Kidney (tissue), 13 donors: ENCODE measurements at regions not wholly inside any gene's neighbourhood (a gene's known extent, or its start where the extent isn't known, plus 50 kb on each side); places are given as distances from the start of the nearest gene placed in this dataset.
A peak's percentile ranks its signal among the peaks of the same experiment; 100 is the strongest.
"Not testable (repeated sequence)": the region's sequence is repeated elsewhere in the genome, so short reads cannot be mapped to it uniquely, and the experiment has no call there.

Experiments used
- DNase-seq, 5 donors: peaks; one replicate each; pipeline ENCODE4 v3.0.0-alpha.2; 2013 to 2020
- FAIRE-seq: peaks from 2 replicates; lab custom pipeline; 2012; peaks lifted over from hg19 to GRCh38; lab: Jason Lieb, UNC
- H3K27ac ChIP-seq, 2 donors: one replicate each; pipeline ENCODE4 v1.7.0; 2013; ENCODE audit warnings: low read depth in 2 of 2, low read length in 2 of 2, inconsistent platforms in 1 of 2
- H3K27me3 ChIP-seq: one replicate; pipeline ENCODE4 v1.7.1; 2013; ENCODE audit warnings: low read length, inconsistent platforms; ENCODE audit not compliant: control insufficient read depth, insufficient read depth
- H3K36me3 ChIP-seq, 3 donors: one replicate each; pipeline versions ENCODE4 v1.7.0 to v1.7.1; 2013; ENCODE audit warnings: low read length in 3 of 3, control low read depth in 1 of 3, inconsistent platforms in 1 of 3; ENCODE audit not compliant: insufficient read depth in 3 of 3, control insufficient read depth in 2 of 3
- H3K4me1 ChIP-seq, 3 donors: one replicate each; pipeline versions ENCODE4 v1.7.0 to v1.7.1; 2013; ENCODE audit warnings: low read length in 3 of 3, inconsistent platforms in 1 of 3, low read depth in 1 of 3; ENCODE audit not compliant: control insufficient read depth in 2 of 3, insufficient read depth in 2 of 3
- H3K4me3 ChIP-seq, 3 donors: one replicate each; pipeline versions ENCODE4 v1.7.0 to v1.8.1; 2013; ENCODE audit warnings: low read length in 3 of 3, control low read depth in 1 of 3, inconsistent platforms in 1 of 3
- H3K9ac ChIP-seq, 3 donors: one replicate each; pipeline versions ENCODE4 v1.7.0 to v1.7.1; 2013; ENCODE audit warnings: low read length in 3 of 3, control low read depth in 1 of 3, inconsistent platforms in 1 of 3
- H3K9me3 ChIP-seq, 3 donors: one replicate each; pipeline versions ENCODE4 v1.7.0 to v1.7.1; 2013; ENCODE audit warnings: low read length in 3 of 3, control low read depth in 1 of 3, inconsistent platforms in 1 of 3; ENCODE audit not compliant: control insufficient read depth in 2 of 3, insufficient read depth in 1 of 3
- CTCF ChIP-seq: IDR thresholded peaks from 3 replicates; pipeline ENCODE4 v1.5.1; 2012; ENCODE audit warnings: mild to moderate bottlenecking, moderate library complexity, borderline replicate concordance; ENCODE audit not compliant: insufficient read depth; ENCODE audit errors: extremely low read depth
- intact Hi-C: fragments of 100-400 bp; cut with DNase I; formaldehyde crosslinking; loops from one replicate; pipeline ENCODE4 v1.11.1; 2022
- donor health status: control.
- donor health status: control.
- donor health status: control.
- donor health status: control.
- donor health status: control.
- donor health status: DM: yes; HTN: yes; CAD: no.
- donor health status: Normal renal cell carcinoma (clear cell type).

DNA sequence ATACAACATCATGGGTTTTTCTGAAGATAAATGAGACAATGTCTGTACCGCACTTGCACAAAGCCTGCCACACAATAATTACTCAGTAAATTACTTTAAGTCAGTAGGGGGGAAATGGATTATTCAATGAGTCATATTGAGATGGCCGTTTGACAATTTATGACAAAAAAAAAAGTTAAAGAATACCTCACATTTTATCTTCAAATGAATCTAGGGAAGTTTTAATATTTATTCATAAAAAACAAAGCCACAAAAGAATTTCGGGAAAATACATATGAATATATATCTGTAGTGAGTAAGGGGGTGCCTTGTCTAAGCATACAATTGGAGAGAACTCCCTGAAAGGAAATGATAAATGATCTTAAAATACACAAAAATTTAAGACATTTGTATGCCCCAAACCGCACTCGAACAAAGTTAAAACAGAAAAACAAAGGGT lies 197.0 kb upstream of the SLC7A11 start:
- TF ChIP-seq CTCF, result no peak
- H3K9ac ChIP-seq, result no peak overlapping the region
- FAIRE-seq, result no peak

GRCh38 chr4:138438608-138439007 lies 196.5 kb upstream of the SLC7A11 start:
- Histone ChIP-seq H3K4me1 (no peaks in the 10 kb centered on the region), H3K27ac (no peak overlapping the region), H3K36me3 (no peaks in the 10 kb centered on the region), H3K27me3 (no peaks in the 10 kb centered on the region), H3K9me3 (peaks cover 0 to 2% (median 0%) of the 10 kb centered on the region in 3 donors), H3K4me3 (no peak overlapping the region), H3K9ac (no peak overlapping the region)
- intact Hi-C loops, result no loop called here
- DNase-seq (peak in 2 of 5 donors; percentile 8 to 30), FAIRE-seq (no peak)
- no peak for TF ChIP-seq CTCF

More for the DNA sequence above, 197.0 kb upstream of the SLC7A11 start:
- DNase-seq, result no peak
- no peak overlapping the region for H3K27ac ChIP-seq
- H3K4me3 ChIP-seq, result no peak overlapping the region
- H3K36me3 ChIP-seq, result no peaks in the 10 kb centered on the region
- H3K9me3 ChIP-seq, result peaks cover 0 to 4% (median 2%) of the 10 kb centered on the region in 3 donors
- intact Hi-C loops, result no loop called here
- no peaks in the 10 kb centered on the region for H3K27me3 ChIP-seq
- no peaks in the 10 kb centered on the region for H3K4me1 ChIP-seq

DNA sequence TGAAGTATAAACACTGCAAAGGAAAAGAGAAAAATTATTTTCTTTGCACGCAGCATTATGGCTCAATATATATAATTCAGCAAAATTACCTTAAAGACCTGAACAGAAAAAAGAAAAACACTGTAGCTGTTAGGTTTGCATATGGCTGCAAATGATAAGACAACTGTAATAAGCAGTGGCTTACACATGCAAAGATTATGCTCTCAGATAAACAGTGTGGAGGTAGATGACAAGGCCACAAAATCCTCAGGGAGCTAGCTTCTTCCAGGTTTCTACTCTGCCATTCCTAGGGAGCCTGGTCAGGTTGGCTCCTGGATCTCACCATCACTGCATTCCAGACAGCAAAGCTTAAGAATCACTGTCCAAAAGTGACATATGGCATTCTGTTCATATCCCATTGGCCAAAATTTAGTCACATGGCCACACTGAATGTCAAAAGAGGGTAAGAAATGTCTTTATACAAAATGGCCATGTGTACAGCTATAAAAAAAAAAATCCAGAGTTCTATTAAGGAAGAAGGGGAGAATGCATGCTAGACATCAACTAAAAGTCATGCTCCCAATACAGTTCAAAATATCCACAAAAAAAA lies 195.2 kb upstream of the SLC7A11 start:
- Histone ChIP-seq H3K9me3 (peaks cover 0 to 2% (median 0%) of the 10 kb centered on the region in 3 donors), H3K27ac (no peak overlapping the region), H3K36me3 (no peaks in the 10 kb centered on the region), H3K4me3 (no peak overlapping the region), H3K9ac (no peak overlapping the region), H3K4me1 (no peaks in the 10 kb centered on the region), H3K27me3 (no peaks in the 10 kb centered on the region)
- intact Hi-C loops, result no loop called here
- no peak for TF ChIP-seq CTCF
- DNase-seq (no peak), FAIRE-seq (no peak)

DNA sequence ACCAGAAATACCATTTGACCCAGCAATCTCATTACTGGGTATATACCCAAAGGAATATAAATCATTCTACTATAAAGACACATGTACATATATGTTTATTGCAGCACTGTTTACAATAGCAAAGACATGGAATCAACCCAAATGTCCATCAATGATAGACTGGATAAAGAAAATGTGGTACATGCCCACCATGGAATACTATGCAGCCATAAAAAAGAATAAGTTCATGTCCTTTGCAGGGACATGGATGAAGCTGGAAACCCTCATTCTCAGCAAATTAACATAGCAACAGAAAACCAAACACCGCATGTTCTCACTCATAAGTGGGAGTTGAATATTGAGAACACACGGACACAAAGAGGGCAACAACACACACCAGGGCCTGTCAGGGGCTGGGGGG lies 193.6 kb upstream of the SLC7A11 start:
- H3K4me1 ChIP-seq, H3K27ac ChIP-seq, H3K9ac ChIP-seq, H3K4me3 ChIP-seq, intact Hi-C loops, H3K27me3 ChIP-seq, H3K36me3 ChIP-seq, H3K9me3 ChIP-seq, FAIRE-seq, DNase-seq: not testable (repeated sequence)

GRCh38 chr4:138435046-138435445 lies 192.9 kb upstream of the SLC7A11 start:
- H3K4me1 ChIP-seq, H3K4me3 ChIP-seq, H3K9me3 ChIP-seq, intact Hi-C loops, FAIRE-seq, DNase-seq, H3K9ac ChIP-seq, H3K36me3 ChIP-seq, H3K27ac ChIP-seq, H3K27me3 ChIP-seq: not testable (repeated sequence)
